GM23248 (cell line): ENCODE measurements at regions not wholly inside any gene's neighbourhood (a gene's known extent, or its start where the extent isn't known, plus 50 kb on each side); places are given as distances from the start of the nearest gene placed in this dataset.

Source experiments
- EZH2 ChIP-seq: fragments of 200-600 bp; sonication (generic); IDR thresholded peaks from 2 replicates; pipeline ENCODE4 v1.6.1; 2018; ENCODE audit warnings: antibody characterized with exemption, mild to moderate bottlenecking; ENCODE audit not compliant: insufficient read depth, poor library complexity, severe bottlenecking
- EZH2phosphoT487 ChIP-seq: fragments of 200-600 bp; sonication (generic); IDR thresholded peaks from 2 replicates; pipeline ENCODE4 v1.6.1; 2018; ENCODE audit warnings: antibody characterized with exemption, moderate library complexity, mild to moderate bottlenecking, low read depth; ENCODE audit not compliant: insufficient read depth

- TF ChIP-seq EZH2 (no peak), EZH2phosphoT487 (no peak)
These were observed 256.7 kb upstream of the TNP1 start for GRCh38 chr2:217116610-217117009.
